NT2/D1 (cell line): ENCODE measurements at regions not wholly inside any gene's neighbourhood (a gene's known extent, or its start where the extent isn't known, plus 50 kb on each side); places are given as distances from the start of the nearest gene placed in this dataset.

Experiments used
- SUZ12 ChIP-seq: IDR thresholded peaks from 2 replicates; pipeline ENCODE4 v1.6.1; 2011; ENCODE audit not compliant: insufficient read length, insufficient read depth; ENCODE audit errors: extremely low read depth
- YY1 ChIP-seq: IDR thresholded peaks from 2 replicates; pipeline ENCODE4 v1.6.1; 2011; ENCODE audit not compliant: insufficient read length, insufficient read depth
- ZNF274 ChIP-seq: IDR thresholded peaks from 2 replicates; pipeline ENCODE4 v1.6.1; 2011; ENCODE audit warnings: mild to moderate bottlenecking, low read depth, low read length

DNA sequence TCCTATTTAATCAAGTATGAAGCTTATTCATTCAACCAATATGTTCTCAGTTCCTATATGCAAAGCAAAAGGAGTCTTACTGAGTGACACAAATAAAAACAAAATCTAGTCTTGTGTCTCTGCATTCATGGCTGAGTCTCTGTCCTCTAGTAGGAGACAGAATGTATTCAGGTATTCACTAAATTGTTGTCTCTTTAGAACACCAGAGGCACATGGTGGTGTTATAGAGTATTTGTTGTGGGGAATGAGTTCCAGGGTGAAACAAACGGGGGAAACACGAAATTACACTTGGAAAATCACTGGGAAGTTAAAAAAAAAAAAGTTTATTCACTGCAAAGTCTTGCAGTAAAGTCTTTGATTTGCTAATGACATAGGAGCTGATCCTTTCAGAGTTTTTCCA is 131.7 kb upstream of the FSHR start:
- TF ChIP-seq YY1 (no peak), ZNF274 (no peak), SUZ12 (no peak)
